K562 (cell line): ENCODE measurements at regions not wholly inside any gene's neighbourhood (a gene's known extent, or its start where the extent isn't known, plus 50 kb on each side); places are given as distances from the start of the nearest gene placed in this dataset.

Experiments
- RBM22 ChIP-seq: fragments of 200-400 bp; formaldehyde crosslinking; IDR thresholded peaks from 2 replicates; pipeline ENCODE4 v1.6.1; 2018; ENCODE audit warnings: low read length, low read depth; ENCODE audit not compliant: poor library complexity, severe bottlenecking
- ZNF140 ChIP-seq: fragments of 250-450 bp; sonication (Bioruptor Pico); IDR thresholded peaks from 2 replicates; pipeline ENCODE4 v1.8.0; 2021; ENCODE audit warnings: moderate library complexity, mild to moderate bottlenecking, inconsistent platforms
- ZNF24 ChIP-seq: fragments of 450-650 bp; IDR thresholded peaks from 2 replicates; pipeline ENCODE4 v1.6.1; 2016
- TF ChIP-seq, protein P1 (sequence below): fragments of 450-650 bp; IDR thresholded peaks from 2 replicates; pipeline ENCODE4 v1.6.1; 2016; ENCODE audit warnings: low read depth, mild to moderate bottlenecking, moderate library complexity
- TF ChIP-seq, protein P2 (sequence below), 2 experiments: fragments of 450-650 bp in 1 of 2; sonication (generic) in 1 of 2; formaldehyde crosslinking in 1 of 2; IDR thresholded peaks in 1 of 2; conservative IDR thresholded peaks in 1 of 2; 2 replicates each; pipeline versions ENCODE4 v1.6.1 to v1.8.1; 2016 to 2023; ENCODE audit warnings: mild to moderate bottlenecking in 2 of 2, moderate library complexity in 2 of 2, inconsistent platforms in 1 of 2, missing genetic modification reagents in 1 of 2
- TF ChIP-seq, protein P3 (sequence below), 3 experiments: IDR thresholded peaks in 2 of 3; conservative IDR thresholded peaks in 1 of 3; 2 replicates each; pipeline ENCODE4 v1.5.1; 2011 to 2012; ENCODE audit warnings: low read length in 3 of 3, mild to moderate bottlenecking in 3 of 3, control low read depth in 2 of 3, improper control_type of control experiment in 1 of 3, inconsistent platforms in 1 of 3, low read depth in 1 of 3, mixed read lengths in 1 of 3, moderate library complexity in 1 of 3; ENCODE audit not compliant: insufficient read depth in 2 of 3
- TF ChIP-seq, protein P4 (sequence below): sonication (generic); formaldehyde crosslinking; IDR thresholded peaks from 2 replicates; pipeline ENCODE4 v1.9.0; 2022; ENCODE audit warnings: mild to moderate bottlenecking, missing genetic modification reagents

DNA sequence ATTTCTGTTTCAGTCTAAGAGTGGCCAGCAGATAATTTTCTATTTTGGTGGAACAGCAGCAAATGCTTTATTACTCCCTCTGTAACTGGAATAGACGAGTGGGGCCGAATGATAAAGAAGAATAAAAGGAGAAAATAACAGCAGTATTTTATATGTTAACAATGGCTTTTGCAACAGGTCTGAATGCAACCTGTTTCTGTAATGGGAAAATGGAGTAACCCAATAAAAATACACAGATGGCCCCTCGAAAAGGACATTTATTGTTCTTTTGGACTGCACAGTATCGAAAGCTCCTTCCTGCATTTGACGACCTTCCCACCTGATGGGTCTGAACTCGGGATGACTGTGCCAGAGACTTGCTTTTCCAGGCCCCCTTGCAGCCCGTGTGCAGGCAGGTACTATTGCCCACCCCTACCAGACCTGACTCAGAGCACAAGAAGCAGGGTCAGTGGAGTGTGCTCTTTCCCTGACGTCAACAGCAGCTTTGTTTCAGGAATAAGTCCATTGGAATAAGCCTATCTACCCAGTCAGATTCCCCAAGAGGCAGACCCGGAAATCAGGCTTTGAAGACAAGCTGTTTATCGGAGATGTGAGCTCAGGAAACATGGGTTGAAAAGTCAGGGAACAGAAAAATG is 306.5 kb upstream of the NEBL start:
- TF ChIP-seq, protein P1, sequence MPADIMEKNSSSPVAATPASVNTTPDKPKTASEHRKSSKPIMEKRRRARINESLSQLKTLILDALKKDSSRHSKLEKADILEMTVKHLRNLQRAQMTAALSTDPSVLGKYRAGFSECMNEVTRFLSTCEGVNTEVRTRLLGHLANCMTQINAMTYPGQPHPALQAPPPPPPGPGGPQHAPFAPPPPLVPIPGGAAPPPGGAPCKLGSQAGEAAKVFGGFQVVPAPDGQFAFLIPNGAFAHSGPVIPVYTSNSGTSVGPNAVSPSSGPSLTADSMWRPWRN = no peak
- TF ChIP-seq, protein P2, sequence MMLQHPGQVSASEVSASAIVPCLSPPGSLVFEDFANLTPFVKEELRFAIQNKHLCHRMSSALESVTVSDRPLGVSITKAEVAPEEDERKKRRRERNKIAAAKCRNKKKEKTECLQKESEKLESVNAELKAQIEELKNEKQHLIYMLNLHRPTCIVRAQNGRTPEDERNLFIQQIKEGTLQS (IDR thresholded peaks at IDR 0.05) = no peak
- TF ChIP-seq, protein P2 (CRISPR knock-in tag; conservative IDR thresholded peaks at IDR 0.05) = no peak
- TF ChIP-seq, protein P3, sequence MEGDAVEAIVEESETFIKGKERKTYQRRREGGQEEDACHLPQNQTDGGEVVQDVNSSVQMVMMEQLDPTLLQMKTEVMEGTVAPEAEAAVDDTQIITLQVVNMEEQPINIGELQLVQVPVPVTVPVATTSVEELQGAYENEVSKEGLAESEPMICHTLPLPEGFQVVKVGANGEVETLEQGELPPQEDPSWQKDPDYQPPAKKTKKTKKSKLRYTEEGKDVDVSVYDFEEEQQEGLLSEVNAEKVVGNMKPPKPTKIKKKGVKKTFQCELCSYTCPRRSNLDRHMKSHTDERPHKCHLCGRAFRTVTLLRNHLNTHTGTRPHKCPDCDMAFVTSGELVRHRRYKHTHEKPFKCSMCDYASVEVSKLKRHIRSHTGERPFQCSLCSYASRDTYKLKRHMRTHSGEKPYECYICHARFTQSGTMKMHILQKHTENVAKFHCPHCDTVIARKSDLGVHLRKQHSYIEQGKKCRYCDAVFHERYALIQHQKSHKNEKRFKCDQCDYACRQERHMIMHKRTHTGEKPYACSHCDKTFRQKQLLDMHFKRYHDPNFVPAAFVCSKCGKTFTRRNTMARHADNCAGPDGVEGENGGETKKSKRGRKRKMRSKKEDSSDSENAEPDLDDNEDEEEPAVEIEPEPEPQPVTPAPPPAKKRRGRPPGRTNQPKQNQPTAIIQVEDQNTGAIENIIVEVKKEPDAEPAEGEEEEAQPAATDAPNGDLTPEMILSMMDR (IDR thresholded peaks at IDR 0.05 in 2 of 3, conservative IDR thresholded peaks at IDR 0.05 in 1 of 3; ENCODE audit: insufficient read depth in 2 of 3, low read depth in 1 of 3, low read length in 3 of 3) = no peak
- TF ChIP-seq ZNF140 (CRISPR knock-in tag) = no peak
- TF ChIP-seq ZNF24 = no peak
- no peak for TF ChIP-seq RBM22
- TF ChIP-seq, protein P4, sequence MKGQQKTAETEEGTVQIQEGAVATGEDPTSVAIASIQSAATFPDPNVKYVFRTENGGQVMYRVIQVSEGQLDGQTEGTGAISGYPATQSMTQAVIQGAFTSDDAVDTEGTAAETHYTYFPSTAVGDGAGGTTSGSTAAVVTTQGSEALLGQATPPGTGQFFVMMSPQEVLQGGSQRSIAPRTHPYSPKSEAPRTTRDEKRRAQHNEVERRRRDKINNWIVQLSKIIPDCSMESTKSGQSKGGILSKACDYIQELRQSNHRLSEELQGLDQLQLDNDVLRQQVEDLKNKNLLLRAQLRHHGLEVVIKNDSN (CRISPR knock-in tag) = no peak
